Lower leg skin (tissue), 4 donors: ENCODE measurements at regions not wholly inside any gene's neighbourhood (a gene's known extent, or its start where the extent isn't known, plus 50 kb on each side); places are given as distances from the start of the nearest gene placed in this dataset.

Experiments
- DNase-seq, 2 donors: peaks; one replicate each; pipeline ENCODE4 v3.0.0-alpha.2; 2019; ENCODE audit warnings: low spot score in 2 of 2
- H3K4me3 ChIP-seq: fragments of 200-600 bp; sonication (generic); 2 replicates; pipeline ENCODE4 v1.5.1; 2017; ENCODE audit warnings: mild to moderate bottlenecking, low read depth; ENCODE audit not compliant: poor library complexity, severe bottlenecking
- POLR2A ChIP-seq, 2 donors: fragments of 450-650 bp; IDR thresholded peaks; one replicate each; pipeline ENCODE4 v1.6.1; 2016 to 2017; ENCODE audit warnings: antibody characterized with exemption in 2 of 2, mild to moderate bottlenecking in 1 of 2, moderate library complexity in 1 of 2
- WGBS, 2 donors: methylation state at CpG; one replicate each; pipeline ENCODE4 v1.1.5; 2018; 5-methylcytosine and 5-hydroxymethylcytosine counted together
- intact Hi-C: fragments of 100-400 bp; cut with DNase I; formaldehyde crosslinking; loops from one replicate; pipeline ENCODE4 v1.15.0; 2023; ENCODE audit warnings: low total_unique reads
- TF ChIP-seq, protein P1 (sequence below), 3 donors: fragments of 450-650 bp; IDR thresholded peaks; one replicate each; pipeline ENCODE4 v1.5.1; 2016; ENCODE audit warnings: antibody characterized with exemption in 3 of 3, mild to moderate bottlenecking in 3 of 3, moderate library complexity in 2 of 3

GRCh38 chr10:78886129-78886528 lies 182.6 kb upstream of the ZMIZ1 start:
- no peak for DNase-seq
- TF ChIP-seq, protein P1, sequence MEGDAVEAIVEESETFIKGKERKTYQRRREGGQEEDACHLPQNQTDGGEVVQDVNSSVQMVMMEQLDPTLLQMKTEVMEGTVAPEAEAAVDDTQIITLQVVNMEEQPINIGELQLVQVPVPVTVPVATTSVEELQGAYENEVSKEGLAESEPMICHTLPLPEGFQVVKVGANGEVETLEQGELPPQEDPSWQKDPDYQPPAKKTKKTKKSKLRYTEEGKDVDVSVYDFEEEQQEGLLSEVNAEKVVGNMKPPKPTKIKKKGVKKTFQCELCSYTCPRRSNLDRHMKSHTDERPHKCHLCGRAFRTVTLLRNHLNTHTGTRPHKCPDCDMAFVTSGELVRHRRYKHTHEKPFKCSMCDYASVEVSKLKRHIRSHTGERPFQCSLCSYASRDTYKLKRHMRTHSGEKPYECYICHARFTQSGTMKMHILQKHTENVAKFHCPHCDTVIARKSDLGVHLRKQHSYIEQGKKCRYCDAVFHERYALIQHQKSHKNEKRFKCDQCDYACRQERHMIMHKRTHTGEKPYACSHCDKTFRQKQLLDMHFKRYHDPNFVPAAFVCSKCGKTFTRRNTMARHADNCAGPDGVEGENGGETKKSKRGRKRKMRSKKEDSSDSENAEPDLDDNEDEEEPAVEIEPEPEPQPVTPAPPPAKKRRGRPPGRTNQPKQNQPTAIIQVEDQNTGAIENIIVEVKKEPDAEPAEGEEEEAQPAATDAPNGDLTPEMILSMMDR (IDR thresholded peaks at IDR 0.05): no peak
- no peak for TF ChIP-seq POLR2A (IDR thresholded peaks at IDR 0.05)
- intact Hi-C loops: no loop called here
- no peak overlapping the region for H3K4me3 ChIP-seq

- 90 to 91% methylated on average over 7 of the region's 7 CpGs for WGBS, 2 donors
- intact Hi-C loops: no loop called here
- H3K4me3 ChIP-seq: no peak overlapping the region
- peak in 1 of 2 donors; percentile 57 for DNase-seq
- TF ChIP-seq POLR2A (IDR thresholded peaks at IDR 0.05): no peak
- TF ChIP-seq, protein P1 (IDR thresholded peaks at IDR 0.05): no peak
Observed at GRCh38 chr10:78889536-78890063, 179.2 kb upstream of the ZMIZ1 start.

GRCh38 chr10:78890506-78890905 lies 178.3 kb upstream of the ZMIZ1 start:
- intact Hi-C loops: no loop called here
- no peak overlapping the region for H3K4me3 ChIP-seq
- DNase-seq: peak; percentile 14 to 76
- 57 to 63% methylated on average over 3 of the region's 3 CpGs for WGBS, 2 donors
- TF ChIP-seq, protein P1 (IDR thresholded peaks at IDR 0.05): no peak

- TF ChIP-seq, protein P1 (IDR thresholded peaks at IDR 0.05): no peak
- TF ChIP-seq POLR2A (IDR thresholded peaks at IDR 0.05): no peak
- WGBS, 2 donors: 93 to 97% methylated on average over 2 of the region's 2 CpGs
- peak; percentile 9 to 52 for DNase-seq
- intact Hi-C loops: no loop called here
- H3K4me3 ChIP-seq: no peak overlapping the region
Observed at GRCh38 chr10:78891741-78892140, 177.0 kb upstream of the ZMIZ1 start.

DNA sequence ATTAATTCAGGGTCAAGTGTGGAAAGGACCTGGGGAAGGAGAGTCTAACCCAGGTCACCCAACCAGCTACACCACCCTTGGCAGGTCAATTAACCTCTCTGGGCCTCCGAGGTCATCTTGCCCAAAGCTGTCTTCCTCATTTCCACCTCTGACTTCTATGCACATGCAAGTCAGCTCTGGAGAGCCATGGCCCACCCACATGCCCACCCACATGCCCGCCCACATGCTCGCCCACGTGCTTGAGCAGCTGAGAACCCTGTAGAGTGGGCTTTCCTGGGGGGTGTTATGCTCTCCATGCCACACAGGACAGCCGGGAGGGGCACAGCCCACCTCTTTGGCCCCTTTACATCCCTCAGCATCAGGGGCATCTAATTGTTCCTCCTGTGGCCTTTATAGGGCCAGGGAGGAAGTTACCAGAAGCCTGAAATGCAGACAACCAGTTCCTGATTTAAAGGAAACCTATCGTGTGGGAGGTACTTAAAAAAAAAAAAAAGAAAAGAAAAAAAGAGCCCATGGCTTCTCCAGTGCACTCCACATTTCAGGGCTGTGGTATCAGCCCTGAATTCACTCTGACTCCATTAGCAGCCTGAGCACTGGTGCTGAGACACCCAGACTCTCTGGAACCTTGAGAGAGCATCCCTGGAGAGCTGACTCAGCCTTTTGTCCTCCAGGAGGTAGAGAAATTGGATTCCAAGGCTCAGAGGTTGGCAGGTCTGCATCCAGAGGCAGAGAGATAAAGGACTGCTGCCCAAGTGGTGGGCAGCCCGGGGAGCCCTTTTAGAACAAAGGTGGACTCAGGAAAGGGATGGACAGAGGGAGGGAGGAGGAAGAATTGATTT lies 176.2 kb upstream of the ZMIZ1 start:
- no peak for TF ChIP-seq POLR2A (IDR thresholded peaks at IDR 0.05)
- TF ChIP-seq, protein P1 (IDR thresholded peaks at IDR 0.05): no peak
- DNase-seq: peak; percentile 11 to 49
- intact Hi-C loops: no loop called here
- H3K4me3 ChIP-seq: no peak overlapping the region
- WGBS, 2 donors: 74 to 92% methylated on average over 7 of the region's 7 CpGs
